ENCODE measurements at regions not wholly inside any gene's neighbourhood (a gene's known extent, or its start where the extent isn't known, plus 50 kb on each side); places are given as distances from the start of the nearest gene placed in this dataset.
A peak's percentile ranks its signal among the peaks of the same experiment; 100 is the strongest.

- DNase-seq: no peak
Measured at GRCh38 chr16:9484426-9484825, 393.0 kb downstream of the HAPSTR1 start.

- DNase-seq: no peak
Measured at GRCh38 chr16:9484881-9485280, 393.4 kb downstream of the HAPSTR1 start.

DNA sequence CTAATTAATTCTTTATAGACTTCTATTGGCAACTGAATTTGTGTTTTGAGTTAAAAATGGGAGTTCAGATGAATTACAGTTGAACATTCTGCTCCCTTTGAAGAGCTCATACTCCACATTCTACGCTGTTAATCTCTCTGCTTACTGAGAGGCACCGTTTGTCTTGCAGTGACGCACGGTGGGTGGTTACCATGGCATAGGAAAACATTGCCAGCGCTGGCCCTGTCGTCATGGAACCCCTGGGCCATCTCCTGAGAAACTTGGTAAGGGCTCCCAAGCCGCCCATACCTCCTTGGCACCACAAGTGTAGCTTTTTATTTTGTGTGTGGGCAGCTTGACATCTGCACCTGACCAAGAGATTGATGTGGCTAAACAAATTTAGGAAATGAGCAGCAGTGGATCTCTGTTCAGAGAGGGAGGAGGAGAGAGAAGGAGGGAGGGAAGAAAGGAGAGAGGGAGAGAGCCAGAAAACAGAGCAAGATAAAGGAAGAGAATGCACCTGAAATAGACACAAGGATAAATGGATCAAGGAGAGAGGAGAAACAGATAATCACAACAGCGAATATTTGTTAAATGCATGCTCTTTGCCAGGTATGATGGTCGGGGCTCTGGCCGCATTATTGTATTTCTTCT lies 398.5 kb downstream of the HAPSTR1 start:
- peak; percentile 64 for DNase-seq

DNA sequence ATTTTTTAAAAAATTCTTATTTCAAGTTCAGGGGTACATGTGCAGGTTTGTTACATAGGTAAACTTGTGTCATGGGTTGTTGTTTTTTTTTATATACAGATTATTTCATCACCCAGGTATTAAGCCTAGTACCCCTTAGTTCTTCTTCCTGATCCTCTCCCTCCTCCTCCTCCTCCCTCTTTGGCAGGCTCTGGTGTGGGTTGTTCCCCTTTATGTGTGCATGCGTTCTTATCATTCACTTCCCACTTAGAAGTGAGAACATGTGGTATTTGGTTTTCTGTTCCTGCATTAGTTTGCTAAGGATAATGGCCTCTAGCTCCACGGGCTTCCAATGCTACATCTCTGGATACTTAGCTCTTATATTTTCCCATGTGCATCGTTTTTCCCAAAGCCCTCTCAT lies 404.4 kb downstream of the HAPSTR1 start:
- DNase-seq: no peak

- no peak for DNase-seq
Measured at GRCh38 chr16:9497750-9498149, 406.3 kb downstream of the HAPSTR1 start.

GRCh38 chr16:9499941-9500593 lies 408.6 kb downstream of the HAPSTR1 start:
- no peak for DNase-seq

DNA sequence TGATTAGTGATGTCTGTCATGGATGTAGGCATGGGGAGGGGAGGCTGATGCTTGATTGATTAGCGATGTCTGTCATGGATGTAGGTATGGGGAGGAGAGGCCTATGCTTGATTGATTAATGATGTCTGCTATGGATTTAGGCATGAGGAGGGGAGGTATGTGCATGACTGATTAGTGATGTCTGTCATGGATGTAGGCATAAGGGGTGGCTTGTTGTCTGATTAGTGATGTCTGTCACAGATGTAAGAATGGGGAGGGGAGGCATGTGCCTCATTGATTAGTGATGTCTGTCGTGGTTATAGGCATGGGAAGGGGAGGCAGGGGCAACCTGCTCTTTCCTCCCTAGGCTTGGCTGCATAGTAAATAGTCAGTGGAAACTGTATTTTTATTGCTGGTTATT lies 409.4 kb downstream of the HAPSTR1 start:
- no peak for DNase-seq

GRCh38 chr16:9503251-9503984 lies 412.0 kb downstream of the HAPSTR1 start:
- peak; percentile 11 for DNase-seq

DNA sequence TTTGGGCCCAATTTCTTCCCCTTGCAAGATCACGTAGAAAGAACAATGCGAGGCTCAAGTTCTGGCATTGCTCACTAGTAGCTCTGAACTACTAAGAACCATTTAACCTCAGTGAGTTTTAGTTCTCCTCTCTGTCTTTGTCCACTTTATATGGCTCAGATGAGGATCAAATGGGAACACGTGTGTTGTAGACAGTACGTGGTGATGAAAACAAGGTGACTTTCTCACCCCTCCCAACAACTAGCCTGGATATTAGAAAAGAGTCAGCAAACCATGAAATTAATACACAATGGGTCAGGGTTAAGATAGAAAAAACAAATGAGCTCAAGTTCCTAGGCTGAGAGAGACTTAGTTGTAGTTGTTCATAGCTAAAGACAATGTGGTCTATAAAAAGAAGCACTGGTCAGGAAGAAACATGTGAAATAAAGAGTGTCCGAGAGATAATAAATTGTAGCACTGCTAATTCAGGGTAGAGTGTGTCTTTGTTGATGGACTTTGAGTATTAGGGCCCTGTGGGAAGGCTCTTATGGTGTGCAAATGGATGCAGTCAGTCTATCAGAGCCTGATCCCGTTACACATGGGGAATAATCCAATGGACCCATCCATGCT lies 417.0 kb downstream of the HAPSTR1 start:
- no peak for DNase-seq

DNA sequence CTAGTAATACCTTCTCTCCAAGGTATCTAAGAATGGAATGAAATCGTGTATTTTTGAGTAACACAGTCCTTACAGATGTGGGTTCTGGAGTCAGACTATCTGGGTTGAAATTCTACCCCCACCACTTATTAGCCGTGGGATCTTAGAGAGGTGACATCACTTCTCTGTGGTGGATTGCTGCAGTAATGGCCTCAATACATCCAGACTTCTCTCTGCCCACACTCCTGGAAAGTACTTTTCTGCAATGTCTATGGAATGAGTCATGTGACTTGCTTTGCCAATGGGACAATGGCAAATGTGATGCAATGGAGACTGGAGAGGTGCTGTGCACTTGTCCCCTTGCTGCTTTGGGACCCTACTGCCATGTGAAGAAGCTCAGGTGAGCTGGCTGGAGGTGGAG lies 418.2 kb downstream of the HAPSTR1 start:
- no peak for DNase-seq

DNA sequence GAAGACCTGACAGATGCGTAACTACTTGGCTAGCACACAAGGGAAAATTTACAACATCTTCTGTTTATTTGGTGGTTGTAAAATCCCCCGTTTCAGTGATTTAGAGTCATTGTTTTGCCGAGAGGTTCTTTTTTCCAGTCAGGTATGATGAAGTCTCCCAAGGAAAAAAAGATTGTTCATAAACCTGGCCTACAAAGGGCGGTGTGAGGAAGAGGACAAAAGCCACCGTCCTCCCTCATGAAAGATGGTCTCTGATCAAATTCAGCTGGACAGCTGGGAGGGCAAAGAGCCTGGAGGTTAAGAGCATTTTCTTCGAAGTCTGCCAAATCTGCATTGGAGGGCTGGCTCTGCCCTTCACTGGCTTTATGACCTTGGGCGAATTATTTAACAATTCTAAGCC lies 419.9 kb downstream of the HAPSTR1 start:
- no peak for DNase-seq

- DNase-seq: no peak
Measured at GRCh38 chr16:9516444-9516843, 425.0 kb downstream of the HAPSTR1 start.

DNA sequence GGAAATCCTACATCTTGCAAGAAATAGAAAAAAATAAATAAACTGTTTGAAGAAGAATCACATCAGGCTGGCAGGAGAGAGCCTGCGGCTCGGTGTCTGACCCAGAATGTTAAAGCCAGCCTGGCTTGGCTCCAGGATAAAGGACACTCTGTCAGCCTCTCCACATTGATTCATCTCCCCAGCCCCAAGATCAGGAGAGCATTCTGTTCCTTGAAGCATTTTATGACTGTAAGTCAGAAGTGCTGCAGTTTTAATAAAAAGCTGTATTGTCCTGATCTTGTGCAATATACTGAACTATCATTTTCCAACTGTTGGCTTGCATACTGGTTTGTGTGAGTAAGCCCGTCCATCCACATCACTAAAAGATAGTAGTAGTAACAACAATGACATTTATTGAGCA lies 426.6 kb downstream of the HAPSTR1 start:
- no peak for DNase-seq

DNA sequence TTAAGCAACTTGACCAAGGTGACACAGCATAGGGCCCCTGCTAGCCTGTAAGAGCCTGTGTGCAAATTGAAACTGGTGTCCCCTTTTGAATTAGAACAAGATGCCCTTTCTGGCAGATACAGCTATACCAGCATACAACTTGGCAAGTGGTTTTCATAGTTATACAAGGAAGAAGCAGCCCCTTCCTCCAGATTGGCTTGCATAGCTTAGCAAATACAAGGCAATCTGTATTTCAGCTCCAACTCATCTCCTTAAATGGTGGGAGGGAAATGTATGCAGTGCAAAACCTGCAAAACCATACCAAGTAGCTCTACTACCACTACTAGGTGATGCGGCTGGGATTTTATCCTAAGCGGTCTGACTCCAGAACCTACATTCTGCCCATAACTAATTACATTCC lies 427.1 kb downstream of the HAPSTR1 start:
- DNase-seq: no peak

DNA sequence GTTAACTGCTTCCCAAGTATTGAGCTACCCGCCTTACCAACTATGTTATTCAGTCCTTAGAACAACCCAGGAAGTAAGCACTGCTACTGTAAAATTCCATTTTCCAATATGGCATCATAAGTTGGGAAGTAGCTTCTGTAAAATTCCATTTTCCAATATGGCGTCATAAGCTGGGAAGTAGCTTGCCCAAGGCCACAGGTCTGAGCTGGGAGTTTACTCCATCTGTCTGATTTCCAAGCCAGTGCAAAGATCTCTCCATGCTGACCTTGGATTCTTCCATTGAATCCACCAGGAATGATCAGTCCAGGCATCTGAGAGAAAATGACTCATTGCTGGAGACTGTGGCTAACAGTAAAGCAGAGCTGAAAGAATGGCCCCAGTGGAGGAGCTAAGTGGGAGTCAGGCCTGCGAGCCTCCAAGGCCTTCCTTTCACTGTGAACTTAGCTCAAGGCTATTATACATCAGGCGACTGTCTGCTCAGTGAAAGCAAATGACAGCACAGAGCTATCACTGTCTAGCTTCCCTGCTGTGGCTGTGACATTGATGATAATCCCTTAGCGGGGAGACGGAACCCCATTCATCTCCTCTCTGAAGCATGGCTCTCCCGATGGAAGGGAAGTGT lies 430.4 kb downstream of the HAPSTR1 start:
- no peak for DNase-seq

GRCh38 chr16:9522614-9523013 lies 431.2 kb downstream of the HAPSTR1 start:
- DNase-seq: no peak

GRCh38 chr16:9523994-9524393 lies 432.6 kb downstream of the HAPSTR1 start:
- DNase-seq: no peak

DNA sequence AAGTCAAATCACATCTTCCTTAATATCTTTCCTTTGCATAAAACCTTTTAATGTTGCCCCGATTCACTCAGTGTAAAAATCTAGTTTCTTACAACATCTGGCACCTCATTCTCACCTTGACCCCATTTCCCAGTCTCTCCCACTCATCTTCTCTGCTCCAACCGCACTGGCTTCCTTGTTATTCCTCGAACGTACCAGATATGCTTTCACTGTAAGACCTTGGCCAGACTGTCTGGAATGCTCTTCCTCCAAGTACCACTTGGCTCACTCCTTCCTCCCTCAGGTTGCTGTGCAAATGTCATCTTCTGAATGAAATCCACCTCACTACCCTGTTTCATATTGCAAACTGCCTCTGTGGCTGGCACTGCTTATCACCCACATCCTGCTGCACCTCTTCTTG lies 433.6 kb downstream of the HAPSTR1 start:
- DNase-seq: no peak

DNA sequence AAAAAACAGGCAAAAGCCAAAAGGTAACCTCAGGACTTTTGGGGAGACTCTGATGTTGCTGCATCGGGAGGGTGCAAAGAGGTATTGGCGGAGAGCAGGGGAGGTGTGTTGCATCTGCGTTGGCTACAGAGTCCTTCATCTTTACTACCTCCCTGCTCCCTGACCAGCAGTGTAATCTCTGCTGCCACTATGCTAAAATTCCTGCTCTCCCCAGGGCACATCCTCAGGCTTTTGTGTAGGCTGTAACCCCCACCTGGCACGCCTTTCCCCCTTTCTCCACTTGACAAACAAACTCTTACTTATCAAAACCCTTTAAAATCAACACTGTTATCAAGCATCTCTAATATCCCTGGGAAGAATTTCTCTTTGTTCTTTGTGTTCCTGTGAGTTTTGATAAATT lies 435.3 kb downstream of the HAPSTR1 start:
- no peak for DNase-seq

- DNase-seq: no peak
Measured at GRCh38 chr16:9527976-9528375, 436.5 kb downstream of the HAPSTR1 start.

DNA sequence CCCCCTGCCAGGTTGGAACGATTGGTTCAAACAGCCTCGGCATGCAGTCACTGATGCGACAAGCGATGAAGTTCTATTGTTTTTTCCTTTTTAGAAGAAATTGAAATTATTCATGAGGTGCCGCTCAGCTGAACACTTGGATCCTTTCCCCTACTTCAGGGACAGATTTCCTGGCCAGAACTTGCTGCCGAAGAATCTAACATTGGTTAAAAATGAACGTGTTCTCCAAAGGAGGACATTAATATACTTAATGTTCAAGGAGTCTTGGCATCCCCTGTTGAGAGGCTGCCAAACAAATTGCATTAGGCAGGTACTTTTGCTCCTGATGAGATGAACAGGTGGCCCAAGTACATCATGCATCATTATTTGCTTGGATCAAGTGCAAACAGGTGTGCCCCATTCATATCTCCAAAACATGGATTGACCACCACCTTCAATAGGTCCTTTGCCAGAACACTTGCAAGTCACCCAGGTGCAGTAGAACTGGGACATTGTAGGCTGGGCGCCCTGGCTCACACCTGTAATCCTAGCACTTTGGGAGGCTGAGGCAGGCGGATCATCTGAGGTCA lies 437.2 kb downstream of the HAPSTR1 start:
- peak; percentile 16 for DNase-seq

DNA sequence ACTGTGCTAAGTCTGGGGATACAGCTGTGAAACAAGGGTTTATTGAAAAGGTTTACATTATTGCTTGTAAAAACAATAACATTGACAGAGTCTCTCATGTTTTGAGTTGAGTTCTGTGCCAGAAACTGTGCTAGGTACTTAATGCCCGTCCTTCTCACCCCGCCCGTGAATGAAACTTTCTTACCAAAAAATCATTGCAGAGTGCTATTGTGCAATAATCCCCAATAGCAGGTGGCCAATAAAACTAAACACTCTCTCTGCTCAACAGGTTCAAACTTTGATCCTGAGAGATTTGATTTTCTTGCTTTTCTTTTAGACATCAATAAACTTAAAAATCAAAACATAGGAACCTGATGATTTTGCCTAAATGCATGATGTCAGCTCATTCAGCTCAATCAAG lies 441.6 kb downstream of the HAPSTR1 start:
- no peak for DNase-seq

- DNase-seq: no peak
Measured at GRCh38 chr16:9534759-9535158, 443.3 kb downstream of the HAPSTR1 start.

All from DMS53 (cell line).